PC-9 (cell line): ENCODE measurements at regions not wholly inside any gene's neighbourhood (a gene's known extent, or its start where the extent isn't known, plus 50 kb on each side); places are given as distances from the start of the nearest gene placed in this dataset.

Experiments used
- CTCF ChIP-seq: fragments of 200-600 bp; sonication (generic); conservative IDR thresholded peaks from 2 replicates; pipeline ENCODE4 v1.6.1; 2017; ENCODE audit warnings: mixed run types, antibody characterized with exemption, mild to moderate bottlenecking, moderate library complexity
- EZH2 ChIP-seq: fragments of 200-600 bp; sonication (generic); IDR thresholded peaks from 2 replicates; pipeline ENCODE4 v1.8.0; 2017; ENCODE audit warnings: antibody characterized with exemption, low read depth

GRCh38 chr19:31554360-31554759 lies 205.1 kb upstream of the TSHZ3 start:
- no peak for TF ChIP-seq CTCF
- TF ChIP-seq EZH2 = no peak
